PC-9 (cell line): ENCODE measurements at regions not wholly inside any gene's neighbourhood (a gene's known extent, or its start where the extent isn't known, plus 50 kb on each side); places are given as distances from the start of the nearest gene placed in this dataset.

Experiments
- BruUV-seq: library from RNA; stranded (reverse); fragments of 400-500 nt; replicated peaks from 2 replicates; lab custom pipeline; 2021; lab: Mats Ljungman, UMichigan
- CTCF ChIA-PET: fragments of 300-600 bp; sonication (Branson Sonifier 250); formaldehyde crosslinking; loops from one replicate; lab custom pipeline; 2022; ENCODE audit warnings: antibody characterized with exemption; lab: Charles Lee
- POLR2A ChIA-PET: fragments of 300-600 bp; sonication (Branson Sonifier 250); formaldehyde crosslinking; loops from one replicate; lab custom pipeline; 2022; ENCODE audit warnings: antibody characterized with exemption; ENCODE audit not compliant: unreplicated experiment; lab: Charles Lee
- DNase-seq, 2 experiments: peaks; one replicate each; pipeline versions ENCODE4 v3.0.0 to v3.0.0-alpha.2; 2015 to 2022; ENCODE audit warnings: mixed read lengths in 1 of 2
- H2AFZ ChIP-seq: fragments of 200-600 bp; sonication (generic); 2 replicates; pipeline ENCODE4 v1.8.1; 2017; ENCODE audit warnings: antibody characterized with exemption
- H3F3A ChIP-seq: fragments of 200-600 bp; sonication (generic); 2 replicates; pipeline ENCODE4 v1.8.1; 2017; ENCODE audit warnings: antibody characterized with exemption, mild to moderate bottlenecking, low read depth; ENCODE audit not compliant: insufficient read depth
- H3K27ac ChIP-seq: fragments of 200-600 bp; sonication (generic); 2 replicates; pipeline ENCODE4 v1.6.1; 2016; ENCODE audit warnings: mixed run types
- H3K27me3 ChIP-seq: fragments of 200-600 bp; sonication (generic); 2 replicates; pipeline ENCODE4 v1.6.1; 2016; ENCODE audit warnings: low read depth, mixed run types; ENCODE audit not compliant: insufficient read depth
- H3K36me3 ChIP-seq: fragments of 200-600 bp; sonication (generic); 2 replicates; pipeline ENCODE4 v1.6.1; 2016; ENCODE audit warnings: low read depth, mixed run types
- H3K4me1 ChIP-seq: fragments of 200-600 bp; sonication (generic); replicated peaks from 2 replicates; pipeline ENCODE4 v1.6.1; 2016; ENCODE audit warnings: mixed run types; ENCODE audit not compliant: insufficient read depth
- H3K4me2 ChIP-seq: fragments of 200-600 bp; sonication (generic); 2 replicates; pipeline ENCODE4 v1.6.1; 2017; ENCODE audit warnings: mixed run types
- H3K4me3 ChIP-seq: fragments of 200-600 bp; sonication (generic); 2 replicates; pipeline ENCODE4 v1.6.1; 2016; ENCODE audit warnings: mixed run types
- H3K79me2 ChIP-seq: fragments of 200-600 bp; sonication (generic); 2 replicates; pipeline ENCODE4 v1.6.1; 2017; ENCODE audit warnings: low read depth, mixed run types
- H3K9me2 ChIP-seq: fragments of 200-600 bp; sonication (generic); 2 replicates; pipeline ENCODE4 v1.8.1; 2017; ENCODE audit warnings: mild to moderate bottlenecking; ENCODE audit not compliant: insufficient read depth
- H3K9me3 ChIP-seq: fragments of 200-600 bp; sonication (generic); 2 replicates; pipeline ENCODE4 v1.8.1; 2016; ENCODE audit warnings: low read depth; ENCODE audit not compliant: insufficient read depth
- H4K20me1 ChIP-seq: fragments of 200-600 bp; sonication (generic); 2 replicates; pipeline ENCODE4 v1.8.1; 2017; ENCODE audit not compliant: insufficient read depth
- CTCF ChIP-seq: fragments of 200-600 bp; sonication (generic); conservative IDR thresholded peaks from 2 replicates; pipeline ENCODE4 v1.6.1; 2017; ENCODE audit warnings: mixed run types, antibody characterized with exemption, mild to moderate bottlenecking, moderate library complexity
- EZH2 ChIP-seq: fragments of 200-600 bp; sonication (generic); IDR thresholded peaks from 2 replicates; pipeline ENCODE4 v1.8.0; 2017; ENCODE audit warnings: antibody characterized with exemption, low read depth
- intact Hi-C: fragments of 100-400 bp; cut with micrococcal nuclease; formaldehyde crosslinking; loops from one replicate; pipeline ENCODE4 v1.10.0; 2022; ENCODE audit not compliant: unreplicated experiment

- no peaks in the 10 kb centered on the region for H4K20me1 ChIP-seq
- H3K9me3 ChIP-seq = no peaks in the 10 kb centered on the region
- no peaks in the 10 kb centered on the region for H3K4me1 ChIP-seq
- no peak for DNase-seq
- no peaks in the 10 kb centered on the region for H3K9me2 ChIP-seq
- H3K79me2 ChIP-seq = no peaks in the 10 kb centered on the region
- no peak overlapping the region for H3K4me2 ChIP-seq
- ChIA-PET POLR2A (no interaction called here), CTCF (no interaction called here)
- no peak overlapping the region for H3K4me3 ChIP-seq
- no peaks in the 10 kb centered on the region for H3K27me3 ChIP-seq
- no peak overlapping the region for H3K27ac ChIP-seq
- TF ChIP-seq EZH2 (no peak), CTCF (0 out of 2 replicates have a peak, but pooled peaks have one; percentile 13)
- H3F3A ChIP-seq = no peaks in the 10 kb centered on the region
- intact Hi-C loops = loop anchor here (10.0 kb wide), 1 partner anchor 213 kb away; no protein-coding TSS in a partner anchor
- no peaks in the 10 kb centered on the region for H3K36me3 ChIP-seq
- H2AFZ ChIP-seq = no peak overlapping the region
- BruUV-seq = no TSS peak
These were observed 110.3 kb downstream of the MFSD1 start for GRCh38 chr3:158912188-158912587.

GRCh38 chr3:158912621-158913020 lies 110.8 kb downstream of the MFSD1 start:
- ChIA-PET CTCF (no interaction called here), POLR2A (no interaction called here)
- H3F3A ChIP-seq = no peaks in the 10 kb centered on the region
- no peak for DNase-seq
- H3K9me2 ChIP-seq = no peaks in the 10 kb centered on the region
- no peak overlapping the region for H3K4me2 ChIP-seq
- intact Hi-C loops = loop anchor here (10.0 kb wide), 1 partner anchor 212 kb away; no protein-coding TSS in a partner anchor
- no peaks in the 10 kb centered on the region for H3K27me3 ChIP-seq
- H3K79me2 ChIP-seq = no peaks in the 10 kb centered on the region
- H3K4me3 ChIP-seq = no peak overlapping the region
- no peak overlapping the region for H2AFZ ChIP-seq
- TF ChIP-seq CTCF (0 out of 2 replicates have a peak, but pooled peaks have one; percentile 1), EZH2 (no peak)
- no peak overlapping the region for H3K27ac ChIP-seq
- no TSS peak for BruUV-seq
- no peaks in the 10 kb centered on the region for H3K4me1 ChIP-seq
- no peaks in the 10 kb centered on the region for H3K9me3 ChIP-seq
- no peaks in the 10 kb centered on the region for H3K36me3 ChIP-seq
- no peaks in the 10 kb centered on the region for H4K20me1 ChIP-seq

- ChIA-PET POLR2A (no interaction called here), CTCF (no interaction called here)
- Histone ChIP-seq H2AFZ (no peak overlapping the region), H3F3A (no peaks in the 10 kb centered on the region), H3K4me3 (no peak overlapping the region), H3K9me2 (no peaks in the 10 kb centered on the region), H3K27ac (no peak overlapping the region), H3K4me2 (no peak overlapping the region), H3K36me3 (no peaks in the 10 kb centered on the region), H3K79me2 (no peaks in the 10 kb centered on the region), H3K9me3 (no peaks in the 10 kb centered on the region), H3K4me1 (no peaks in the 10 kb centered on the region), H3K27me3 (no peaks in the 10 kb centered on the region), H4K20me1 (no peaks in the 10 kb centered on the region)
- no peak for DNase-seq
- no TSS peak for BruUV-seq
- intact Hi-C loops = loop anchor here (5.0 to 10.0 kb wide), 2 partner anchors 76 to 209 kb away; no protein-coding TSS in a partner anchor
- TF ChIP-seq CTCF (no peak), EZH2 (no peak)
These were observed 114.3 kb downstream of the MFSD1 start for GRCh38 chr3:158916111-158916510.
